Fibroblast of villous mesenchyme (primary cell): ENCODE measurements at regions not wholly inside any gene's neighbourhood (a gene's known extent, or its start where the extent isn't known, plus 50 kb on each side); places are given as distances from the start of the nearest gene placed in this dataset.

Experiments used
- DNase-seq: peaks from one replicate; pipeline ENCODE4 v3.0.0-alpha.2; 2010; ENCODE audit warnings: low read depth
- H3K4me3 ChIP-seq: 2 replicates; pipeline ENCODE4 v1.5.1; 2011; ENCODE audit warnings: low read depth, mild to moderate bottlenecking, low read length
- TF ChIP-seq, protein P1 (sequence below): IDR thresholded peaks from 2 replicates; pipeline ENCODE4 v1.5.1; 2012; ENCODE audit warnings: low read depth, mild to moderate bottlenecking, low read length; ENCODE audit not compliant: insufficient read depth

GRCh38 chr7:49618028-49618427 is 155.4 kb upstream of the VWC2 start:
- H3K4me3 ChIP-seq, result no peak overlapping the region
- TF ChIP-seq, protein P1, sequence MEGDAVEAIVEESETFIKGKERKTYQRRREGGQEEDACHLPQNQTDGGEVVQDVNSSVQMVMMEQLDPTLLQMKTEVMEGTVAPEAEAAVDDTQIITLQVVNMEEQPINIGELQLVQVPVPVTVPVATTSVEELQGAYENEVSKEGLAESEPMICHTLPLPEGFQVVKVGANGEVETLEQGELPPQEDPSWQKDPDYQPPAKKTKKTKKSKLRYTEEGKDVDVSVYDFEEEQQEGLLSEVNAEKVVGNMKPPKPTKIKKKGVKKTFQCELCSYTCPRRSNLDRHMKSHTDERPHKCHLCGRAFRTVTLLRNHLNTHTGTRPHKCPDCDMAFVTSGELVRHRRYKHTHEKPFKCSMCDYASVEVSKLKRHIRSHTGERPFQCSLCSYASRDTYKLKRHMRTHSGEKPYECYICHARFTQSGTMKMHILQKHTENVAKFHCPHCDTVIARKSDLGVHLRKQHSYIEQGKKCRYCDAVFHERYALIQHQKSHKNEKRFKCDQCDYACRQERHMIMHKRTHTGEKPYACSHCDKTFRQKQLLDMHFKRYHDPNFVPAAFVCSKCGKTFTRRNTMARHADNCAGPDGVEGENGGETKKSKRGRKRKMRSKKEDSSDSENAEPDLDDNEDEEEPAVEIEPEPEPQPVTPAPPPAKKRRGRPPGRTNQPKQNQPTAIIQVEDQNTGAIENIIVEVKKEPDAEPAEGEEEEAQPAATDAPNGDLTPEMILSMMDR, result no peak
- no peak for DNase-seq

DNA sequence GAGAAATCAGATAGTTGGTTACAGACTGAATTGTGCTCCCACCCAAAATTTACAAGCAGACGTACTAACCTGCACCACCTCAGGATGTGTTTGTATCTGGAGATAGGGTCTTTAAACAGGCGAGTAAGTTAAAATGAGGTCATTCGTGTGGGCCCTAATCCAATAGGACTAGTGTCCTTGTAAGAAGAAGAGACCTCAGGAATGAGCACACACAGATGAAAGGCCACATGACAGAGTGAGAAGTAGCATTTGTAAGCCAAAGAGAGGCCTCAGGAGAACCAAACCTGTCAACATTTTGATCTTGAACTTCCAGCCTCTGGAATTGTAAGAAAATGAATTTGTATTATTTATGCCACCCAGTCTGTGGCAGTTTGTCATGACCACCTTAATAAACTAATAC is 149.5 kb upstream of the VWC2 start:
- TF ChIP-seq, protein P1, result no peak
- no peak overlapping the region for H3K4me3 ChIP-seq
- no peak for DNase-seq

DNA sequence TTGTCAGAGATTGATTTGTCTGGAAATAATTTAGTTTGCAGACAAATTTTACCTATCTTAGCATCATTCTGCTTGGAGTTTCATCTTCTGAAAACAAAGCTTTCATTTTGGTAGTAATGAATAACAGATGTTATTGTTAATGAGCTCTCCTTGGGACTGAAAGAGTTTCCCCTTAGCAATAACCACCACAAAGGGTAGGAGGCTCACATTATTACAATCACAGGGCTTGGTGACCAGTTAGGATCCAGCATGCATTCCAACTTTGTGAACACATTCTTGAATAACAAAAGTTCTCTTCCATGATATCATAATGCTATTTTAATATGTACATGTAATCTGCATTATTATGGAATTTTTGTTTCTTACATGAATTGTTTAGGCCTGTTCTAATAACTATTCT is 148.8 kb upstream of the VWC2 start:
- TF ChIP-seq, protein P1, result no peak
- no peak for DNase-seq
- H3K4me3 ChIP-seq, result no peak overlapping the region

GRCh38 chr7:49630513-49630912 is 142.9 kb upstream of the VWC2 start:
- TF ChIP-seq, protein P1, result no peak
- DNase-seq, result no peak
- no peak overlapping the region for H3K4me3 ChIP-seq

DNA sequence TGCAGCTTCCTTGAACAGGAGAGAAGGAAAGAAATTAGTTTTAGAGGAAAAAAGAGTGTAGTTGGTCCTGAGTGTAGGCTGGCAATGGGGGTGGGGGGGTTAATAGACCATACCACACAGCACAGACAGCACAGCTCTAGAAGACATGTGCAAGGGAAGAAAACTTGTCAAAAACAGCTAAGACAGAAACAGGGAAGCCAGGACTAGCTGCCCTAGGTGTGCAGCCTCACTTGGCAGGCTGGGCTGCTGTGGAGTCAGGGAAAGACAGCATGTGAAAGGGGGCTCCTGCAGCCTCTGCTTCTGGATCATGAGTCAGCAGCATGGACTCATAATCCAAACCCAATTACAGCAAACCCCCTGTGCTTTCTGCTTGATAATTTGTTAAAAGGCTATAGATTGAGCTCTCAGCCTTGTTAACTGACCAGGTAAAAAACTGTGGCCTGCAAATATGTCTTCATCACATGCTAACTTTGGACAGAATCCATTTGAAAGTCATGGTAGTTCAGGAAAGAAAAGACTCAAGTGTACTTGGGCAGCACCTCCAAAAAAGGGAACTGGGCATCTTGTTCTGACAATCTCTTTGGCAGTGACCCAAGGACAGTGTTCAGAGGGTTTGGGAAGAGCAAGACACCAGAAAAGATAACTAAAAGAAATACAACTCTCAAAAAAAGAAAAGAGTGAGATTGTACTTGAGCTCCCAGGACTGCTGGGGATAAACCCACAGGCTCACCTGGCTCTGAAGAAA is 142.2 kb upstream of the VWC2 start:
- TF ChIP-seq, protein P1, result no peak
- no peak overlapping the region for H3K4me3 ChIP-seq
- no peak for DNase-seq

- no peak overlapping the region for H3K4me3 ChIP-seq
- TF ChIP-seq, protein P1, result no peak
- DNase-seq, result no peak
Measured at GRCh38 chr7:49631960-49632359, 141.5 kb upstream of the VWC2 start.

GRCh38 chr7:49635800-49636199 is 137.6 kb upstream of the VWC2 start:
- DNase-seq, result no peak
- H3K4me3 ChIP-seq, result no peak overlapping the region
- TF ChIP-seq, protein P1, result no peak
